ENCODE measurements at regions not wholly inside any gene's neighbourhood (a gene's known extent, or its start where the extent isn't known, plus 50 kb on each side); places are given as distances from the start of the nearest gene placed in this dataset.

DNA sequence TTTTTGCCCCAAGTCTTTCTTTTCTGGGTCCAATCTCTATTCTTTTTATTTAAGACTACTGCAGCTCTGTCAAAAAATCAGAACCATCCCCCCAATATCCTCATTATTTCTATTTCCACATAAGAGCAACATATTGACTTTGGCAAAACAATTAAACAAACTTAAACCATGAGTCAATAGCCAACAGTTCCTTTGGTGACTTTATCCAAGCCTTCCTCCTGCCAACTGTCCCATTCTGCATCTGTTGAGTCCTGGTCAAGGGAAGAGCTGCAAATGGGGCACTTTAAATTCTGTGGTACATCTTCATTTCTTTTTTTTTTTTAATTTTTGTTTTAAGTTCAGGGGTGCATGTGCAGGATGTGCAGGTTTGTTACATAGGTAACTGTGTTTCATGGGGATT lies 1875.0 kb upstream of the PCDH7 start:
- TF ChIP-seq CTCF (IDR thresholded peaks at IDR 0.05) = no peak
- no peak for TF ChIP-seq POLR2AphosphoS5 (IDR thresholded peaks at IDR 0.05)
- no peak for TF ChIP-seq POLR2A (IDR thresholded peaks at IDR 0.05)
- TF ChIP-seq EP300 (IDR thresholded peaks at IDR 0.05) = no peak
